Aorta (tissue), 5 donors: ENCODE measurements at regions not wholly inside any gene's neighbourhood (a gene's known extent, or its start where the extent isn't known, plus 50 kb on each side); places are given as distances from the start of the nearest gene placed in this dataset.
"Not testable (repeated sequence)": the region's sequence is repeated elsewhere in the genome, so short reads cannot be mapped to it uniquely, and the experiment has no call there.

Source experiments
- ATAC-seq: fragments of 200-7000 bp; cut with Tn5 transposase; one replicate; pipeline ENCODE4 v1.9.1; 2022; ENCODE audit warnings: moderate library complexity; ENCODE audit not compliant: low FRiP score
- DNase-seq, 2 donors: peaks; one replicate each; pipeline ENCODE4 v3.0.0-alpha.2; 2020
- H3K27ac ChIP-seq, 2 donors: one replicate each; pipeline ENCODE4 v1.5.1; 2013; ENCODE audit warnings: low read length in 2 of 2, mild to moderate bottlenecking in 2 of 2, moderate library complexity in 2 of 2, control low read depth in 1 of 2, inconsistent platforms in 1 of 2, low read depth in 1 of 2
- H3K27me3 ChIP-seq, 2 donors: one replicate each; pipeline ENCODE4 v1.6.1; 2013; ENCODE audit warnings: control low read depth in 1 of 2, low read length in 1 of 2, mild to moderate bottlenecking in 1 of 2, moderate library complexity in 1 of 2; ENCODE audit not compliant: insufficient read depth in 2 of 2, control insufficient read depth in 1 of 2
- H3K36me3 ChIP-seq, 2 donors: one replicate each; pipeline ENCODE4 v1.6.1; 2013; ENCODE audit warnings: control low read depth in 1 of 2, low read length in 1 of 2, mild to moderate bottlenecking in 1 of 2; ENCODE audit not compliant: insufficient read depth in 2 of 2, control insufficient read depth in 1 of 2
- H3K4me1 ChIP-seq, 2 donors: one replicate each; pipeline ENCODE4 v1.6.1; 2013; ENCODE audit warnings: low read length in 2 of 2, control low read depth in 1 of 2, mild to moderate bottlenecking in 1 of 2, moderate library complexity in 1 of 2; ENCODE audit not compliant: insufficient read depth in 2 of 2, control insufficient read depth in 1 of 2
- H3K4me3 ChIP-seq, 2 donors: one replicate each; pipeline ENCODE4 v1.5.1; 2013; ENCODE audit warnings: low read length in 2 of 2, control low read depth in 1 of 2, mild to moderate bottlenecking in 1 of 2
- H3K9me3 ChIP-seq: one replicate; pipeline ENCODE4 v1.6.1; 2013; ENCODE audit warnings: mild to moderate bottlenecking, low read length; ENCODE audit not compliant: control insufficient read depth
- WGBS, 2 donors: extraction: QIAGEN DNeasy Blood & Tissue Kit; methylation state at CpG; one replicate each; pipeline ENCODE4 v1.1.7; 2013; 5-methylcytosine and 5-hydroxymethylcytosine counted together
- intact Hi-C, 2 donors: fragments of 100-400 bp; cut with DNase I; formaldehyde crosslinking; loops; one replicate each; pipeline versions ENCODE4 v1.14.2 to v1.15.0; 2022
- donor health status: healthy with polysubstance abuse.
- donor health status: Bipolar disorder and iron deficiency.
- donor health status: DM: no; HTN: no; CAD: no.
- donor health status: DM: no; HTN: no; CAD: no.
- donor health status: DM: yes; HTN: yes; CAD: no.

DNA sequence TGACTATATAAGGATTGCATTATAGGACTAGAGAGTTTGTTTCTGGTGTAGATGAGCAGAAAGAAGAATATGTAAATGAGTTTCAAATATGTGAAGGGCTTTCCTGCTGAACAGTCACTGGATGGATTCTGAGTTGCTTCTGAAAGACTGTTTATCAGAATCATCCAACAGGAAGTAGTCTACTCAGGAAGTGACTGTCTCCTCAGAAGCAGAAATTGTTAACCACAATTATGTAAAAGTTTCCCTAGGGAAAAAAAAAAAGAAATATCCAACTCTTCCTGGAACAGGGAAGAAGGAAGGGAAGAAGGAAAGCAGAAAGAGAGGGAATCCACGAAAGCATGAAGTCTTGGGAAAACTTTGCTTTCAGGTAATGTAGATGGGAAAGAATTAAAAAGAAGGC lies 138.9 kb downstream of the TENT5A start:
- ATAC-seq (no peak), DNase-seq (no peak)
- intact Hi-C loops: no loop called here
- H3K27ac ChIP-seq: no peak overlapping the region
- H3K36me3 ChIP-seq: no peaks in the 10 kb centered on the region
- no peaks in the 10 kb centered on the region for H3K9me3 ChIP-seq
- H3K4me1 ChIP-seq: no peaks in the 10 kb centered on the region
- WGBS, 2 donors: 70 to 77% methylated on average over 1 of the region's 1 CpG
- H3K4me3 ChIP-seq: no peak overlapping the region
- no peaks in the 10 kb centered on the region for H3K27me3 ChIP-seq

DNA sequence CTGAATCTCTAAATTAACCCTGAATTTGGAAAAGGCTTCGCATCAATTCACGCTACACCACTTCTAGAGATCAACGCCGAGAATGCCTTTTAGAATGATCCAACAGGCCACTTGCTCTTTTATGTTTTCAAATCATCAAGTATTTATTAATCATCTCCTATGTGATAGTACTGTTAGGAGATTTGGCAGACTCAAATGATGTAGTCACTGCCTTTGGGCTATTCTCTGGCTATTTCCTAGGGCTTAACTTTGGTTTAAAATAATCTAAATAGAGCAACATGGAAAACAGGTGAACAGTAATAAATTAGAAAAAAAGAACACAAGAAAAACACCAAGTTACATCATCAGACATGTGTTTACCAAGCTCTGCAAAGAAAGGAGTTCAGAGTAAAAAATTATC lies 140.3 kb downstream of the TENT5A start:
- intact Hi-C loops: no loop called here
- Histone ChIP-seq H3K4me1 (no peaks in the 10 kb centered on the region), H3K27me3 (no peaks in the 10 kb centered on the region), H3K4me3 (no peak overlapping the region), H3K36me3 (no peaks in the 10 kb centered on the region), H3K9me3 (no peaks in the 10 kb centered on the region), H3K27ac (no peak overlapping the region)
- ATAC-seq (no peak), DNase-seq (no peak)
- WGBS, 2 donors: 96 to 97% methylated on average over 4 of the region's 4 CpGs

DNA sequence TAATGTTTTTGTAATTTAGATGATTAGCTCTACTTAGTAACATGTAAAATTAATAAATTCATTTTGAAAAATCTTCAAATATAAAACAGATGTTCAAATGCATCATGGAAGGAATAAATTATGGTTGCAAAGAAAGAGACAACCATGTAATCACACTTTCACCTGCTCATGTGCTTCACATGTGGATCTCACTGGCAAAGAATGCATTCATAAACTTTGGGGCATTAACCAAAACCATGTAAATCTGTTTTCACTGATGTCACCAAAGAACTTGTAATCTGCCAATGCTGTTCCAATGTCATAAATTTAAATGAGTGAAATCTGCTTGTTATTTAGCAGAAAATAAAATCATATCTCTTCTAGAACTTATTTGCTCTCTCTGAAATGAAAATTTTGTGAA lies 142.7 kb downstream of the TENT5A start:
- H3K4me1 ChIP-seq: no peaks in the 10 kb centered on the region
- no peaks in the 10 kb centered on the region for H3K9me3 ChIP-seq
- no peak overlapping the region for H3K4me3 ChIP-seq
- H3K36me3 ChIP-seq: no peaks in the 10 kb centered on the region
- DNase-seq: no peak
- H3K27ac ChIP-seq: no peak overlapping the region
- H3K27me3 ChIP-seq: no peaks in the 10 kb centered on the region
- intact Hi-C loops: no loop called here
- ATAC-seq: no peak

DNA sequence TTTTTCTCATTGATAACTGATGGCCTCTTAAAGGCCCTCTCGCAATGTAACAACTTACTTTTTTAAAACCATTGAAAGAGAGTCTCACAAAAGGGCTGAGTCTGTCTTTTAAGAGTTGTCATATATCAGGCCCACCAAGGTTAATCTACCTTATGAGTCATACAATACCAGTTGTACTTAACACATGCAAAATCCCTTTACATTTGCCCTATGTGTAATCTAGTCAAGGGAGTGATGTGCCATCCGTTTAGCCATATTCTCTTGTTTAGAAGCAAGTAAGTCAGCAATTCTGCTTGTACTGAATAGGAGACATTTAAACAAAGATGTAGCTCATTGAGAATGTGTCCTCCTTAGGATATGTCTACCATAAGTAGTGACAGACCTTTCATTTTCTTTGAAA lies 143.7 kb downstream of the TENT5A start:
- intact Hi-C loops: no loop called here
- no peaks in the 10 kb centered on the region for H3K9me3 ChIP-seq
- no peaks in the 10 kb centered on the region for H3K27me3 ChIP-seq
- no peak for DNase-seq
- 96 to 98% methylated on average over 2 of the region's 2 CpGs for WGBS, 2 donors
- no peaks in the 10 kb centered on the region for H3K36me3 ChIP-seq
- no peak overlapping the region for H3K4me3 ChIP-seq
- no peak for ATAC-seq
- H3K4me1 ChIP-seq: no peaks in the 10 kb centered on the region
- no peak overlapping the region for H3K27ac ChIP-seq

DNA sequence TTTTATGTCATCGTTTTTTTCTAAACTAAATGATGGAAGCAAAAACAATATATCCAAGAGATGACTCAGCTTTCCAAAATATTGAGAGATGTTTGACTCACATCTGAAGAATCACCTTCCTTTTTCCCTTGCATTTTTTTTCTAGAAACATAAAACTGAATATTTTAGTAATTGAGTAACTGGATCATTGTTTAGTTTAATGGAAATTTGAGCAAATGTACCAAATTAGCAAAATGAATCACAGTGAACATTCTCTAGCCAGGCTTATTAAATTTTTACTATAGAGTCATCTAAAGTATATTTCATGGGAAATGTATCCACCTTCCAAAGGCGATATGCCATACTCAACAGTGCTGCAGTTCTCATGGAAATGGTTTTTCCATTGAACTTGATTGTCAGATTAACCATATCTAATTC lies 145.5 kb downstream of the TENT5A start:
- no peak overlapping the region for H3K27ac ChIP-seq
- 11 to 12% methylated on average over 2 of the region's 2 CpGs for WGBS, 2 donors
- no peak for ATAC-seq
- H3K4me3 ChIP-seq: no peak overlapping the region
- intact Hi-C loops: no loop called here
- DNase-seq: no peak
- no peaks in the 10 kb centered on the region for H3K9me3 ChIP-seq
- H3K36me3 ChIP-seq: no peaks in the 10 kb centered on the region
- H3K4me1 ChIP-seq: no peaks in the 10 kb centered on the region
- H3K27me3 ChIP-seq: no peaks in the 10 kb centered on the region

DNA sequence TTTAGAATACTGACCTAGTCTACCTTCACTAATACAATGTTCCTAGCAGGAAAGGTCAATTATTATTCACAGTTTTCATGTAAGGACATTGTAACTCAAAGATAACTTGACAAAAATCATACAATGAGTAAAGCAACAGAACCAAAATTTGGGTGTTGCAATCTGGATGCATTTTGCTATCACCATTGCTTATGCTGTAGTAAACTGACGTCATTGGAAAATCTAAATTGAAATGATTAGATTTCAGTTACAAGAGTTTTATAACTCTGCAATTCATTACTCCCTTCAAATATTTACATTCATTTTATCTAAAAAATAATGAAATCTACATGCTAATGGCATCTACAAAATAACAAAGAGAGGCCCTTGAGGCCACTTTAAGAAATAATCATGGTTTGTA lies 147.0 kb downstream of the TENT5A start:
- intact Hi-C loops: no loop called here
- WGBS, 2 donors: 92 to 96% methylated on average over 1 of the region's 1 CpG
- Histone ChIP-seq H3K27me3 (no peaks in the 10 kb centered on the region), H3K4me1 (no peaks in the 10 kb centered on the region), H3K9me3 (no peaks in the 10 kb centered on the region), H3K27ac (no peak overlapping the region), H3K36me3 (no peaks in the 10 kb centered on the region), H3K4me3 (no peak overlapping the region)
- ATAC-seq (no peak), DNase-seq (no peak)

DNA sequence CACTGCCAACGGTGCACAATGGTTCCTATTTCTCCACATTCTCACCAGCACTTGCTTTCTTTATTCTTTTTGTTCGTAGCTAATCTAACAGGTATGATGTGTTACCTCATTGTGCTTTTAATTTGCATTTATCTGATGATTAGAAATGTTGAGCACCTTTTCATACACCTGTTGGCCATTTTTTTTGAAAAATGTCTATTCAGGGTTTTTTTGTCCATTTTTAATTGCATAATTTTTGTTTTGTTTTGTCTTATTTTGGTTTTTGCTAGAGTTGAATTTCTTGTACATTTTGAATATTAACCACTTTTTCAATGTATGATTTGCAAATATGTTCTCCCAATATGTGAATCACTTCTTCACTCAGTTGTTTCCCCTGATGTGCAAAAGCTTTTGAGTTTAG lies 150.6 kb downstream of the TENT5A start:
- no peak overlapping the region for H3K27ac ChIP-seq
- peaks cover 0 to 2% of the 10 kb centered on the region in 2 donors for H3K27me3 ChIP-seq
- ATAC-seq (no peak), DNase-seq (no peak)
- 97 to 98% methylated on average over 2 of the region's 2 CpGs for WGBS, 2 donors
- H3K9me3 ChIP-seq: no peaks in the 10 kb centered on the region
- no peaks in the 10 kb centered on the region for H3K4me1 ChIP-seq
- intact Hi-C loops: no loop called here
- no peak overlapping the region for H3K4me3 ChIP-seq
- no peaks in the 10 kb centered on the region for H3K36me3 ChIP-seq

DNA sequence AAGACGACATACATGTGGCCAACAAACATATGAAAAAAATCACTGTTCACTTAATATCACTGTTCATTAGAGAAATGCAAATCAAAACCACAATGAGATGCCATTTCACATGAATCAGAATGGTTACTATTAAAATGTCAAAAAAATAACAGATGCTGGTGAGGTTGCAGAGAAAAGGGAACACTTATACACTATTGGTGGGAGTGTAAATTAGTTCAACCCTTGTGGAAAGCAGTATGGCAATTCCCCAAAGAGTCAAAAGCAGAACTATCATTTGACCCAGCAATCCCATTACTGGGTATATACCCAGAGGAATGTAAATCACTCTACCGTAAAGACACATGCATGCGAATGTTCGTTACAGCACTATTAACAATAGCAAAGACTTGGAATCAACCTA lies 152.0 kb downstream of the TENT5A start:
- H3K36me3 ChIP-seq, H3K27ac ChIP-seq, DNase-seq, H3K4me3 ChIP-seq, intact Hi-C loops, ATAC-seq, H3K27me3 ChIP-seq, H3K4me1 ChIP-seq, H3K9me3 ChIP-seq: not testable (repeated sequence)
- 96 to 97% methylated on average over 4 of the region's 4 CpGs for WGBS, 2 donors

DNA sequence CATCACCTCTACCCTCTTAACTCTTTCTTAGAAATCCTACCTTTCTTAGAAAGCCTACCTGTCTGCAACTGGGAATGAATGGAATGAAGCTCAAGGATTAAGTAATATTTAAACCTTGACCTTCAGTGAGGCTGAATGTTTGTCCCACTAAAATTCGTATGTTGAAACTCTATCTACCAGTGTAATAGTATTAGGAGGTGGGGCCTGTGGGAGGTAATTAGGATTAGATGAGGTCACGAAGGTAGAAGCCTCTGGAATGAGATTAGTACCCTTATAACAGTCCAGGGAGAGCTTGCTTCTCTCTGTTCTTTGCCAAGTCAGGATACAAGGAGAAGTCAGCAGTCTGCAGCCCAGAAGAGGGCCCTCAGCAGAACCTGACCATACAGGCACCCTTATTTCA lies 158.0 kb downstream of the TENT5A start:
- Histone ChIP-seq H3K4me3 (no peak overlapping the region), H3K9me3 (no peaks in the 10 kb centered on the region), H3K4me1 (no peaks in the 10 kb centered on the region), H3K27ac (no peak overlapping the region), H3K27me3 (peaks cover 0 to 2% of the 10 kb centered on the region in 2 donors), H3K36me3 (no peaks in the 10 kb centered on the region)
- DNase-seq (no peak), ATAC-seq (no peak)
- 93 to 94% methylated on average over 2 of the region's 2 CpGs for WGBS, 2 donors
- intact Hi-C loops: no loop called here
